Activated T-helper 1 cell treated with anti-CD3 and anti-CD28 coated beads, Interleukin-12 subunit alpha, Interleukin-12 subunit beta, Interleukin-2, Interleukin-4 antibody, amounts not matched to agents 30 ng/mL and 10 ng/mL and 1 ng/mL, durations not matched to agents 14 hours and 24 hours and 36 hours (primary cell): ENCODE measurements at regions not wholly inside any gene's neighbourhood (a gene's known extent, or its start where the extent isn't known, plus 50 kb on each side); places are given as distances from the start of the nearest gene placed in this dataset.
"Not testable (repeated sequence)": the region's sequence is repeated elsewhere in the genome, so short reads cannot be mapped to it uniquely, and the experiment has no call there.

ENCODE experiments used
- DNase-seq: peaks from one replicate; pipeline ENCODE4 v3.0.0; 2021; ENCODE audit warnings: low spot score
- H3K27ac Mint-ChIP-seq: one replicate; pipeline ENCODE4 v1.8.0; 2021; ENCODE audit warnings: mild to moderate bottlenecking, mixed read lengths
- H3K27me3 Mint-ChIP-seq: one replicate; pipeline ENCODE4 v1.8.0; 2022; ENCODE audit warnings: mild to moderate bottlenecking, moderate library complexity, mixed read lengths; ENCODE audit not compliant: insufficient read depth
- H3K36me3 Mint-ChIP-seq: one replicate; pipeline ENCODE4 v1.8.0; 2021; ENCODE audit warnings: low read depth, mixed read lengths
- H3K4me1 Mint-ChIP-seq: one replicate; pipeline ENCODE4 v1.8.0; 2021; ENCODE audit warnings: low read depth, mixed read lengths
- H3K4me3 Mint-ChIP-seq: one replicate; pipeline ENCODE4 v1.8.0; 2021; ENCODE audit warnings: mild to moderate bottlenecking, moderate library complexity, mixed read lengths
- H3K9me3 Mint-ChIP-seq: one replicate; pipeline ENCODE4 v1.8.0; 2021; ENCODE audit warnings: mixed read lengths
- intact Hi-C: fragments of 100-400 bp; cut with micrococcal nuclease; formaldehyde crosslinking; loops from one replicate; pipeline ENCODE4 v1.15.1; 2024

- intact Hi-C loops = no loop called here
- H3K4me3 Mint-ChIP-seq = no peak overlapping the region
- no peaks in the 10 kb centered on the region for H3K9me3 Mint-ChIP-seq
- no peak for DNase-seq
- H3K27me3 Mint-ChIP-seq = peaks cover 82% of the 10 kb centered on the region
- H3K36me3 Mint-ChIP-seq = no peaks in the 10 kb centered on the region
- H3K27ac Mint-ChIP-seq = no peak overlapping the region
- H3K4me1 Mint-ChIP-seq = no peaks in the 10 kb centered on the region
These were observed 144.6 kb upstream of the AFDN start for GRCh38 chr6:167682125-167682524.

- DNase-seq = no peak
- Mint-ChIP-seq H3K9me3 (no peaks in the 10 kb centered on the region), H3K4me3 (no peak overlapping the region), H3K27ac (no peak overlapping the region), H3K27me3 (peaks cover 82% of the 10 kb centered on the region), H3K4me1 (no peaks in the 10 kb centered on the region), H3K36me3 (no peaks in the 10 kb centered on the region)
- intact Hi-C loops = no loop called here
These were observed 144.1 kb upstream of the AFDN start for GRCh38 chr6:167682546-167683027.

- Mint-ChIP-seq H3K4me3 (no peak overlapping the region), H3K9me3 (no peaks in the 10 kb centered on the region), H3K27ac (no peak overlapping the region), H3K4me1 (no peaks in the 10 kb centered on the region), H3K36me3 (no peaks in the 10 kb centered on the region), H3K27me3 (peaks cover 82% of the 10 kb centered on the region)
- no peak for DNase-seq
- intact Hi-C loops = no loop called here
These were observed 143.5 kb upstream of the AFDN start for GRCh38 chr6:167683028-167683862.

GRCh38 chr6:167684276-167685104 lies 142.2 kb upstream of the AFDN start:
- Mint-ChIP-seq H3K36me3 (no peaks in the 10 kb centered on the region), H3K9me3 (no peaks in the 10 kb centered on the region), H3K4me3 (no peak overlapping the region), H3K4me1 (no peaks in the 10 kb centered on the region), H3K27me3 (peaks cover 82% of the 10 kb centered on the region), H3K27ac (no peak overlapping the region)
- intact Hi-C loops = no loop called here
- DNase-seq = no peak

GRCh38 chr6:167685654-167686053 lies 141.1 kb upstream of the AFDN start:
- no peak overlapping the region for H3K27ac Mint-ChIP-seq
- intact Hi-C loops = no loop called here
- no peak for DNase-seq
- H3K9me3 Mint-ChIP-seq = no peaks in the 10 kb centered on the region
- no peaks in the 10 kb centered on the region for H3K4me1 Mint-ChIP-seq
- no peaks in the 10 kb centered on the region for H3K36me3 Mint-ChIP-seq
- no peak overlapping the region for H3K4me3 Mint-ChIP-seq
- peaks cover 72% of the 10 kb centered on the region for H3K27me3 Mint-ChIP-seq

GRCh38 chr6:167686204-167686893 lies 140.4 kb upstream of the AFDN start:
- no peak for DNase-seq
- no peak overlapping the region for H3K4me3 Mint-ChIP-seq
- H3K27me3 Mint-ChIP-seq = peaks cover 72% of the 10 kb centered on the region
- no peaks in the 10 kb centered on the region for H3K4me1 Mint-ChIP-seq
- no peaks in the 10 kb centered on the region for H3K9me3 Mint-ChIP-seq
- H3K27ac Mint-ChIP-seq = no peak overlapping the region
- intact Hi-C loops = no loop called here
- no peaks in the 10 kb centered on the region for H3K36me3 Mint-ChIP-seq

GRCh38 chr6:167687116-167687725 lies 139.5 kb upstream of the AFDN start:
- DNase-seq = no peak
- no peak overlapping the region for H3K4me3 Mint-ChIP-seq
- no peaks in the 10 kb centered on the region for H3K9me3 Mint-ChIP-seq
- H3K4me1 Mint-ChIP-seq = no peaks in the 10 kb centered on the region
- H3K27me3 Mint-ChIP-seq = peaks cover 70% of the 10 kb centered on the region
- no peak overlapping the region for H3K27ac Mint-ChIP-seq
- H3K36me3 Mint-ChIP-seq = no peaks in the 10 kb centered on the region
- intact Hi-C loops = no loop called here

- intact Hi-C loops = no loop called here
- peaks cover 71% of the 10 kb centered on the region for H3K27me3 Mint-ChIP-seq
- H3K9me3 Mint-ChIP-seq = no peaks in the 10 kb centered on the region
- H3K4me1 Mint-ChIP-seq = no peaks in the 10 kb centered on the region
- H3K4me3 Mint-ChIP-seq = no peak overlapping the region
- H3K36me3 Mint-ChIP-seq = no peaks in the 10 kb centered on the region
- no peak for DNase-seq
- H3K27ac Mint-ChIP-seq = no peak overlapping the region
These were observed 138.6 kb upstream of the AFDN start for GRCh38 chr6:167688123-167688522.

GRCh38 chr6:167689278-167689677 lies 137.4 kb upstream of the AFDN start:
- Mint-ChIP-seq H3K4me3 (no peak overlapping the region), H3K36me3 (peaks cover 1% of the 10 kb centered on the region)

GRCh38 chr6:167689751-167690150 lies 137.0 kb upstream of the AFDN start:
- Mint-ChIP-seq H3K27me3 (peaks cover 62% of the 10 kb centered on the region), H3K36me3 (peaks cover 3% of the 10 kb centered on the region), H3K9me3 (no peaks in the 10 kb centered on the region), H3K4me3 (no peak overlapping the region), H3K27ac (no peak overlapping the region), H3K4me1 (no peaks in the 10 kb centered on the region)
- intact Hi-C loops = no loop called here
- no peak for DNase-seq

More at GRCh38 chr6:167689278-167689677, 137.4 kb upstream of the AFDN start:
- no peak for DNase-seq
- intact Hi-C loops = no loop called here
- Mint-ChIP-seq H3K27me3 (peaks cover 63% of the 10 kb centered on the region), H3K9me3 (no peaks in the 10 kb centered on the region), H3K4me1 (no peaks in the 10 kb centered on the region), H3K27ac (no peak overlapping the region)

GRCh38 chr6:167690167-167690922 lies 136.4 kb upstream of the AFDN start:
- intact Hi-C loops, H3K4me1 Mint-ChIP-seq, H3K4me3 Mint-ChIP-seq, H3K9me3 Mint-ChIP-seq, H3K36me3 Mint-ChIP-seq, DNase-seq, H3K27ac Mint-ChIP-seq: not testable (repeated sequence)
- peaks cover 59% of the 10 kb centered on the region for H3K27me3 Mint-ChIP-seq

- Mint-ChIP-seq H3K36me3 (peaks cover 3% of the 10 kb centered on the region), H3K4me3 (no peak overlapping the region), H3K27me3 (peaks cover 55% of the 10 kb centered on the region), H3K4me1 (no peaks in the 10 kb centered on the region), H3K9me3 (no peaks in the 10 kb centered on the region), H3K27ac (no peak overlapping the region)
- DNase-seq = no peak
- intact Hi-C loops = no loop called here
These were observed 135.8 kb upstream of the AFDN start for GRCh38 chr6:167690931-167691330.
